ENCODE measurements at regions not wholly inside any gene's neighbourhood (a gene's known extent, or its start where the extent isn't known, plus 50 kb on each side); places are given as distances from the start of the nearest gene placed in this dataset.
"Not testable (repeated sequence)": the region's sequence is repeated elsewhere in the genome, so short reads cannot be mapped to it uniquely, and the experiment has no call there.

DNA sequence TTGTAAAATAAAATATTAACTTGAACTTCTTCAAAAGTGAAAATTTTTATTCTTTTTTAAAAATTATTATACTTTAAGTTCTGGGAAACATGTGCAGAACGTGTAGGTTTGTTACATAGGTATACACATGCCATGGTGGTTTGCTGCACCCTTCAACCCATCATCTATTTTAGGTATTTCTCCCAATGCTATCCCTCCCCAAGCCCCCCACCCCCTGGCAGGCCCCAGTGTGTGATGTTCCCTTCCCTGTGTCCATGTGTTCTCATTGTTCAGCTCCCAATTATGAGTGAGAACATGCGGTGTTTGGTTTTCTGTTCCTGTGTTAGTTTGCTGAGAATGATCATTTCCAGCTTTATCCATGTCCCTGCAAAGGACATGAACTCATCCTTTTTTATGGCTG, 515.6 kb upstream of the TPTE start:
- TF ChIP-seq, protein P1, sequence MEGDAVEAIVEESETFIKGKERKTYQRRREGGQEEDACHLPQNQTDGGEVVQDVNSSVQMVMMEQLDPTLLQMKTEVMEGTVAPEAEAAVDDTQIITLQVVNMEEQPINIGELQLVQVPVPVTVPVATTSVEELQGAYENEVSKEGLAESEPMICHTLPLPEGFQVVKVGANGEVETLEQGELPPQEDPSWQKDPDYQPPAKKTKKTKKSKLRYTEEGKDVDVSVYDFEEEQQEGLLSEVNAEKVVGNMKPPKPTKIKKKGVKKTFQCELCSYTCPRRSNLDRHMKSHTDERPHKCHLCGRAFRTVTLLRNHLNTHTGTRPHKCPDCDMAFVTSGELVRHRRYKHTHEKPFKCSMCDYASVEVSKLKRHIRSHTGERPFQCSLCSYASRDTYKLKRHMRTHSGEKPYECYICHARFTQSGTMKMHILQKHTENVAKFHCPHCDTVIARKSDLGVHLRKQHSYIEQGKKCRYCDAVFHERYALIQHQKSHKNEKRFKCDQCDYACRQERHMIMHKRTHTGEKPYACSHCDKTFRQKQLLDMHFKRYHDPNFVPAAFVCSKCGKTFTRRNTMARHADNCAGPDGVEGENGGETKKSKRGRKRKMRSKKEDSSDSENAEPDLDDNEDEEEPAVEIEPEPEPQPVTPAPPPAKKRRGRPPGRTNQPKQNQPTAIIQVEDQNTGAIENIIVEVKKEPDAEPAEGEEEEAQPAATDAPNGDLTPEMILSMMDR (conservative IDR thresholded peaks at IDR 0.05; ENCODE audit: low read depth in 2 of 2): not testable (repeated sequence)
- not testable (repeated sequence) for TF ChIP-seq POLR2AphosphoS5 (IDR thresholded peaks at IDR 0.05; ENCODE audit: low read depth); REST (IDR thresholded peaks at IDR 0.05; ENCODE audit: unreplicated experiment); EZH2 (IDR thresholded peaks at IDR 0.05; ENCODE audit: low read depth, unreplicated experiment); JUNB (IDR thresholded peaks at IDR 0.05; ENCODE audit: unreplicated experiment); EZH2phosphoT487 (IDR thresholded peaks at IDR 0.05; ENCODE audit: unreplicated experiment); ZNF331 (CRISPR knock-in tag; IDR thresholded peaks at IDR 0.05; ENCODE audit: low read depth); ZNF114 (CRISPR knock-in tag; IDR thresholded peaks at IDR 0.05)
- TF ChIP-seq, protein P2, sequence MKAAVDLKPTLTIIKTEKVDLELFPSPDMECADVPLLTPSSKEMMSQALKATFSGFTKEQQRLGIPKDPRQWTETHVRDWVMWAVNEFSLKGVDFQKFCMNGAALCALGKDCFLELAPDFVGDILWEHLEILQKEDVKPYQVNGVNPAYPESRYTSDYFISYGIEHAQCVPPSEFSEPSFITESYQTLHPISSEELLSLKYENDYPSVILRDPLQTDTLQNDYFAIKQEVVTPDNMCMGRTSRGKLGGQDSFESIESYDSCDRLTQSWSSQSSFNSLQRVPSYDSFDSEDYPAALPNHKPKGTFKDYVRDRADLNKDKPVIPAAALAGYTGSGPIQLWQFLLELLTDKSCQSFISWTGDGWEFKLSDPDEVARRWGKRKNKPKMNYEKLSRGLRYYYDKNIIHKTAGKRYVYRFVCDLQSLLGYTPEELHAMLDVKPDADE (IDR thresholded peaks at IDR 0.05): not testable (repeated sequence)
